ENCODE measurements at regions not wholly inside any gene's neighbourhood (a gene's known extent, or its start where the extent isn't known, plus 50 kb on each side); places are given as distances from the start of the nearest gene placed in this dataset.

GRCh38 chr3:159062734-159063410 lies 261.0 kb downstream of the MFSD1 start:
- Histone ChIP-seq H3K36me3 (ENCODE audit: insufficient read depth, low read length) (no peaks in the 10 kb centered on the region), H3K9me3 (ENCODE audit: low read length) (no peaks in the 10 kb centered on the region), H3K27ac (ENCODE audit: low read depth, low read length, poor library complexity, severe bottlenecking) (no peak overlapping the region), H3K79me2 (ENCODE audit: insufficient read depth, low read depth, low read length) (no peaks in the 10 kb centered on the region), H2AFZ (ENCODE audit: low read length) (no peak overlapping the region), H3K9me2 (ENCODE audit: insufficient read depth, low read length) (no peaks in the 10 kb centered on the region), H3K4me1 (ENCODE audit: insufficient read depth, low read length, poor library complexity, severe bottlenecking) (no peaks in the 10 kb centered on the region), H3K4me2 (ENCODE audit: low read length) (no peak overlapping the region), H4K20me1 (ENCODE audit: insufficient read depth, low read length) (no peaks in the 10 kb centered on the region), H3K4me3 (ENCODE audit: low read depth, low read length, poor library complexity, severe bottlenecking) (no peak overlapping the region)
- TF ChIP-seq EZH2phosphoT487 (IDR thresholded peaks at IDR 0.05; ENCODE audit: borderline replicate concordance, low read depth, low read length) (no peak), CTCF (conservative IDR thresholded peaks at IDR 0.05; ENCODE audit: low read length) (no peak)
- intact Hi-C loops (cut with micrococcal nuclease; ENCODE audit: unreplicated experiment) = no loop called here
- CTCF ChIA-PET (ENCODE audit: unreplicated experiment) = no interaction called here
- no TSS peak for BruUV-seq (replicated peaks)
- no peak for DNase-seq (ENCODE audit: low spot score)
- POLR2A ChIA-PET = no interaction called here

- Histone ChIP-seq H3K4me2 (ENCODE audit: low read length) (no peak within 1 kb of the TSS), H2AFZ (ENCODE audit: low read length) (no peak within 1 kb of the TSS), H3K9me2 (ENCODE audit: insufficient read depth, low read length) (no peaks in the 10 kb centered on the region), H3K4me1 (ENCODE audit: insufficient read depth, low read length, poor library complexity, severe bottlenecking) (no peaks in the 10 kb centered on the region), H3K27ac (ENCODE audit: low read depth, low read length, poor library complexity, severe bottlenecking) (no peak within 1 kb of the TSS), H3K36me3 (ENCODE audit: insufficient read depth, low read length) (no peaks in the 10 kb centered on the region), H3K9me3 (ENCODE audit: low read length) (no peaks in the 10 kb centered on the region), H3K4me3 (ENCODE audit: low read depth, low read length, poor library complexity, severe bottlenecking) (no peak within 1 kb of the TSS), H3K79me2 (ENCODE audit: insufficient read depth, low read depth, low read length) (no peaks in the 10 kb centered on the region), H4K20me1 (ENCODE audit: insufficient read depth, low read length) (no peaks in the 10 kb centered on the region)
- ChIA-PET CTCF (ENCODE audit: unreplicated experiment) (no interaction called here), POLR2A (no interaction called here)
- no TSS peak for BruUV-seq (replicated peaks)
- intact Hi-C loops (cut with micrococcal nuclease; ENCODE audit: unreplicated experiment) = no loop called here
- no peak for TF ChIP-seq EZH2phosphoT487 (IDR thresholded peaks at IDR 0.05; ENCODE audit: borderline replicate concordance, low read depth, low read length)
- no peak for TF ChIP-seq CTCF (conservative IDR thresholded peaks at IDR 0.05; ENCODE audit: low read length)
- no peak for DNase-seq (ENCODE audit: low spot score)
These were observed 267.2 kb downstream of the MFSD1 start, which contains the start of gene IQCJ for GRCh38 chr3:159069091-159069490. Gene IQCJ (plus strand): TSS chr3:159069319.

GRCh38 chr3:159069866-159070425 lies 268.1 kb downstream of the MFSD1 start:
- intact Hi-C loops (cut with micrococcal nuclease; ENCODE audit: unreplicated experiment) = no loop called here
- CTCF ChIA-PET (ENCODE audit: unreplicated experiment) = no interaction called here
- no peak for TF ChIP-seq EZH2phosphoT487 (IDR thresholded peaks at IDR 0.05; ENCODE audit: borderline replicate concordance, low read depth, low read length)
- no peak for TF ChIP-seq CTCF (conservative IDR thresholded peaks at IDR 0.05; ENCODE audit: low read length)

More at GRCh38 chr3:159069866-159070425, 268.1 kb downstream of the MFSD1 start:
- Histone ChIP-seq H3K79me2 (ENCODE audit: insufficient read depth, low read depth, low read length) (no peaks in the 10 kb centered on the region), H3K4me2 (ENCODE audit: low read length) (no peak overlapping the region), H4K20me1 (ENCODE audit: insufficient read depth, low read length) (no peaks in the 10 kb centered on the region), H3K27ac (ENCODE audit: low read depth, low read length, poor library complexity, severe bottlenecking) (no peak overlapping the region), H2AFZ (ENCODE audit: low read length) (no peak overlapping the region), H3K4me1 (ENCODE audit: insufficient read depth, low read length, poor library complexity, severe bottlenecking) (no peaks in the 10 kb centered on the region), H3K4me3 (ENCODE audit: low read depth, low read length, poor library complexity, severe bottlenecking) (no peak overlapping the region), H3K36me3 (ENCODE audit: insufficient read depth, low read length) (no peaks in the 10 kb centered on the region), H3K9me3 (ENCODE audit: low read length) (no peaks in the 10 kb centered on the region), H3K9me2 (ENCODE audit: insufficient read depth, low read length) (no peaks in the 10 kb centered on the region)
- POLR2A ChIA-PET = no interaction called here
- DNase-seq (ENCODE audit: low spot score) = no peak
- no TSS peak for BruUV-seq (replicated peaks)

All from OCI-LY7 (cell line).